ENCODE measurements at regions not wholly inside any gene's neighbourhood (a gene's known extent, or its start where the extent isn't known, plus 50 kb on each side); places are given as distances from the start of the nearest gene placed in this dataset.

GRCh38 chr3:86865506-86865905 is 125.4 kb downstream of the VGLL3 start:
- TF ChIP-seq CTCF (IDR thresholded peaks at IDR 0.05), result no peak
- TF ChIP-seq POLR2A (IDR thresholded peaks at IDR 0.05), result no peak

All from uterus (tissue), 2 donors.